ENCODE measurements at regions not wholly inside any gene's neighbourhood (a gene's known extent, or its start where the extent isn't known, plus 50 kb on each side); places are given as distances from the start of the nearest gene placed in this dataset.

- no CpG with 5 or more reads among the region's 3 CpGs for WGBS (ENCODE audit: insufficient coverage)
- no peak overlapping the region for H3K27ac ChIP-seq (ENCODE audit: low read length)
- Mint-ChIP-seq H3K27me3 (no peaks in the 10 kb centered on the region), H3K27ac (no peak overlapping the region), H3K4me3 (no peak overlapping the region), H3K4me1 (peaks cover 5 to 21% (median 5%) of the 10 kb centered on the region in 3 donors), H3K36me3 (no peaks in the 10 kb centered on the region), H3K9me3 (no peaks in the 10 kb centered on the region)
- H3K9me3 ChIP-seq: no peaks in the 10 kb centered on the region
- H3K36me3 ChIP-seq (ENCODE audit: control insufficient read depth in 2 of 2, extremely low read depth in 1 of 2, insufficient read depth in 1 of 2, low read length in 1 of 2): no peaks in the 10 kb centered on the region
- POLR2A ChIA-PET: no interaction called here
- no peak for DNase-seq
- peaks cover 0 to 2% of the 10 kb centered on the region in 2 experiments for H3K27me3 ChIP-seq (replicated peaks in 1 of 2; ENCODE audit: control insufficient read depth in 2 of 2, extremely low read depth in 1 of 2, insufficient read depth in 2 of 2, low read length in 1 of 2)
- ATAC-seq (replicated peaks in 1 of 4): no peak
- H3K4me3 ChIP-seq (ENCODE audit: control insufficient read depth in 1 of 2, extremely low read depth in 1 of 2, low read length in 1 of 2): no peak overlapping the region
- CTCF ChIA-PET: interaction anchor here in 1 of 2 donors (0.7 kb wide), 1 partner anchor 182 kb away, joined by 3 read pairs; no protein-coding TSS in a partner anchor
- H3K4me1 ChIP-seq (ENCODE audit: control insufficient read depth in 1 of 2, extremely low read depth in 1 of 2, insufficient read depth in 2 of 2, low read length in 2 of 2): no peaks in the 10 kb centered on the region
Measured at GRCh38 chr4:149986917-149987316, 91.3 kb upstream of the DCLK2 start.

- H3K4me3 Mint-ChIP-seq: no peak overlapping the region
- Histone ChIP-seq H3K36me3 (ENCODE audit: control insufficient read depth in 2 of 2, extremely low read depth in 1 of 2, insufficient read depth in 1 of 2, low read length in 1 of 2) (no peaks in the 10 kb centered on the region), H3K9me3 (no peaks in the 10 kb centered on the region), H3K27ac (ENCODE audit: low read length) (no peak overlapping the region), H3K27me3 (replicated peaks in 1 of 2; ENCODE audit: control insufficient read depth in 2 of 2, extremely low read depth in 1 of 2, insufficient read depth in 2 of 2, low read length in 1 of 2) (peaks cover 0 to 2% of the 10 kb centered on the region in 2 experiments), H3K4me3 (ENCODE audit: control insufficient read depth in 1 of 2, extremely low read depth in 1 of 2, low read length in 1 of 2) (no peak overlapping the region), H3K4me1 (ENCODE audit: control insufficient read depth in 1 of 2, extremely low read depth in 1 of 2, insufficient read depth in 2 of 2, low read length in 2 of 2) (no peaks in the 10 kb centered on the region)
- ATAC-seq (replicated peaks in 1 of 4) (no peak), DNase-seq (no peak)
- no peak overlapping the region for H3K27ac Mint-ChIP-seq
- POLR2A ChIA-PET: no interaction called here
- CTCF ChIA-PET: interaction anchor here in 1 of 2 donors (0.9 kb wide), 1 partner anchor 879 kb away, joined by 3 read pairs; no protein-coding TSS in a partner anchor
- H3K9me3 Mint-ChIP-seq: no peaks in the 10 kb centered on the region
- peaks cover 5 to 21% (median 5%) of the 10 kb centered on the region in 3 donors for H3K4me1 Mint-ChIP-seq
- WGBS (ENCODE audit: insufficient coverage): 50% methylated on average over 1 of the region's 4 CpGs
- H3K27me3 Mint-ChIP-seq: no peaks in the 10 kb centered on the region
- H3K36me3 Mint-ChIP-seq: no peaks in the 10 kb centered on the region
Measured at GRCh38 chr4:149987330-149988086, 90.7 kb upstream of the DCLK2 start.

GRCh38 chr4:149988087-149988410 lies 90.2 kb upstream of the DCLK2 start:
- CTCF ChIA-PET: interaction anchor here in 1 of 2 donors (0.9 kb wide), 1 partner anchor 879 kb away, joined by 3 read pairs; no protein-coding TSS in a partner anchor

GRCh38 chr4:149993030-149993429 lies 85.2 kb upstream of the DCLK2 start:
- Histone ChIP-seq H3K27ac (ENCODE audit: low read length) (no peak overlapping the region), H3K9me3 (no peaks in the 10 kb centered on the region), H3K27me3 (replicated peaks in 1 of 2; ENCODE audit: control insufficient read depth in 2 of 2, extremely low read depth in 1 of 2, insufficient read depth in 2 of 2, low read length in 1 of 2) (no peaks in the 10 kb centered on the region), H3K4me1 (ENCODE audit: control insufficient read depth in 1 of 2, extremely low read depth in 1 of 2, insufficient read depth in 2 of 2, low read length in 2 of 2) (no peaks in the 10 kb centered on the region), H3K4me3 (ENCODE audit: control insufficient read depth in 1 of 2, extremely low read depth in 1 of 2, low read length in 1 of 2) (no peak overlapping the region), H3K36me3 (ENCODE audit: control insufficient read depth in 2 of 2, extremely low read depth in 1 of 2, insufficient read depth in 1 of 2, low read length in 1 of 2) (no peaks in the 10 kb centered on the region)
- Mint-ChIP-seq H3K9me3 (no peaks in the 10 kb centered on the region), H3K4me1 (no peaks in the 10 kb centered on the region), H3K27me3 (no peaks in the 10 kb centered on the region), H3K4me3 (no peak overlapping the region), H3K36me3 (no peaks in the 10 kb centered on the region), H3K27ac (no peak overlapping the region)
- ChIA-PET POLR2A (no interaction called here), CTCF (no interaction called here)
- ATAC-seq (replicated peaks in 1 of 4) (no peak), DNase-seq (no peak)

More at GRCh38 chr4:149988087-149988410, 90.2 kb upstream of the DCLK2 start:
- DNase-seq (no peak), ATAC-seq (replicated peaks in 1 of 4) (no peak)
- no peaks in the 10 kb centered on the region for H3K4me1 ChIP-seq (ENCODE audit: control insufficient read depth in 1 of 2, extremely low read depth in 1 of 2, insufficient read depth in 2 of 2, low read length in 2 of 2)
- Mint-ChIP-seq H3K4me3 (no peak overlapping the region), H3K9me3 (no peaks in the 10 kb centered on the region), H3K27me3 (no peaks in the 10 kb centered on the region), H3K27ac (no peak overlapping the region), H3K4me1 (peaks cover 5 to 21% (median 5%) of the 10 kb centered on the region in 3 donors), H3K36me3 (no peaks in the 10 kb centered on the region)
- no CpG with 5 or more reads among the region's 1 CpG for WGBS (ENCODE audit: insufficient coverage)
- H3K9me3 ChIP-seq: no peaks in the 10 kb centered on the region
- H3K36me3 ChIP-seq (ENCODE audit: control insufficient read depth in 2 of 2, extremely low read depth in 1 of 2, insufficient read depth in 1 of 2, low read length in 1 of 2): no peaks in the 10 kb centered on the region
- H3K4me3 ChIP-seq (ENCODE audit: control insufficient read depth in 1 of 2, extremely low read depth in 1 of 2, low read length in 1 of 2): no peak overlapping the region
- peaks cover 0 to 2% of the 10 kb centered on the region in 2 experiments for H3K27me3 ChIP-seq (replicated peaks in 1 of 2; ENCODE audit: control insufficient read depth in 2 of 2, extremely low read depth in 1 of 2, insufficient read depth in 2 of 2, low read length in 1 of 2)
- POLR2A ChIA-PET: no interaction called here
- H3K27ac ChIP-seq (ENCODE audit: low read length): no peak overlapping the region

- no peak overlapping the region for H3K4me3 Mint-ChIP-seq
- Histone ChIP-seq H3K36me3 (ENCODE audit: control insufficient read depth in 2 of 2, extremely low read depth in 1 of 2, insufficient read depth in 1 of 2, low read length in 1 of 2) (no peaks in the 10 kb centered on the region), H3K9me3 (no peaks in the 10 kb centered on the region), H3K27ac (ENCODE audit: low read length) (no peak overlapping the region), H3K4me1 (ENCODE audit: control insufficient read depth in 1 of 2, extremely low read depth in 1 of 2, insufficient read depth in 2 of 2, low read length in 2 of 2) (no peaks in the 10 kb centered on the region), H3K4me3 (ENCODE audit: control insufficient read depth in 1 of 2, extremely low read depth in 1 of 2, low read length in 1 of 2) (no peak overlapping the region), H3K27me3 (replicated peaks in 1 of 2; ENCODE audit: control insufficient read depth in 2 of 2, extremely low read depth in 1 of 2, insufficient read depth in 2 of 2, low read length in 1 of 2) (no peaks in the 10 kb centered on the region)
- DNase-seq: no peak
- no peaks in the 10 kb centered on the region for H3K9me3 Mint-ChIP-seq
- ChIA-PET POLR2A (no interaction called here), CTCF (no interaction called here)
- H3K27me3 Mint-ChIP-seq: peaks cover 0 to 2% of the 10 kb centered on the region in 2 donors
- WGBS (ENCODE audit: insufficient coverage): 71% methylated on average over 1 of the region's 1 CpG
- ATAC-seq (replicated peaks in 1 of 4): no peak
- H3K36me3 Mint-ChIP-seq: no peaks in the 10 kb centered on the region
- H3K27ac Mint-ChIP-seq: no peak overlapping the region
- no peaks in the 10 kb centered on the region for H3K4me1 Mint-ChIP-seq
Measured at GRCh38 chr4:149995134-149995756, 83.0 kb upstream of the DCLK2 start.

GRCh38 chr4:149997881-149998421 lies 80.3 kb upstream of the DCLK2 start:
- CTCF ChIA-PET: interaction anchor here (0.6 to 0.9 kb wide), 3 partner anchors 9 to 869 kb away, joined by 3 read pairs; no protein-coding TSS in a partner anchor
- Mint-ChIP-seq H3K27me3 (peaks cover 0 to 7% of the 10 kb centered on the region in 2 donors), H3K27ac (peak overlapping the region in 1 of 2 donors; percentile 4), H3K9me3 (no peaks in the 10 kb centered on the region), H3K4me3 (no peak overlapping the region), H3K36me3 (no peaks in the 10 kb centered on the region), H3K4me1 (no peaks in the 10 kb centered on the region)
- no peaks in the 10 kb centered on the region for H3K4me1 ChIP-seq (ENCODE audit: control insufficient read depth in 1 of 2, extremely low read depth in 1 of 2, insufficient read depth in 2 of 2, low read length in 2 of 2)
- WGBS (ENCODE audit: insufficient coverage): 50% methylated on average over 4 of the region's 4 CpGs
- no peaks in the 10 kb centered on the region for H3K9me3 ChIP-seq
- H3K4me3 ChIP-seq (ENCODE audit: control insufficient read depth in 1 of 2, extremely low read depth in 1 of 2, low read length in 1 of 2): no peak overlapping the region
- no peak for DNase-seq
- ATAC-seq (replicated peaks in 1 of 4): peak in 1 of 4 experiments; percentile 23
- no peak overlapping the region for H3K27ac ChIP-seq (ENCODE audit: low read length)
- H3K27me3 ChIP-seq (replicated peaks in 1 of 2; ENCODE audit: control insufficient read depth in 2 of 2, extremely low read depth in 1 of 2, insufficient read depth in 2 of 2, low read length in 1 of 2): no peaks in the 10 kb centered on the region
- no peaks in the 10 kb centered on the region for H3K36me3 ChIP-seq (ENCODE audit: control insufficient read depth in 2 of 2, extremely low read depth in 1 of 2, insufficient read depth in 1 of 2, low read length in 1 of 2)
- POLR2A ChIA-PET: no interaction called here

Data from T-cell (primary cell).